GM12878 (cell line): ENCODE measurements at regions not wholly inside any gene's neighbourhood (a gene's known extent, or its start where the extent isn't known, plus 50 kb on each side); places are given as distances from the start of the nearest gene placed in this dataset.

Experiments
- JUND ChIP-seq: IDR thresholded peaks from 2 replicates; pipeline ENCODE4 v1.6.1; 2012; ENCODE audit warnings: low read depth, mild to moderate bottlenecking, low read length, improper control_type of control experiment, moderate library complexity
- ZNF687 ChIP-seq: fragments of 450-650 bp; IDR thresholded peaks from 2 replicates; pipeline ENCODE4 v1.6.1; 2017; ENCODE audit warnings: mild to moderate bottlenecking, moderate library complexity
- TF ChIP-seq, protein P1 (sequence below): fragments of 150-350 bp; IDR thresholded peaks from 2 replicates; pipeline ENCODE4 v1.6.1; 2016; ENCODE audit warnings: low read depth, low read length
- TF ChIP-seq, protein P2 (sequence below): fragments of 450-650 bp; IDR thresholded peaks from 2 replicates; pipeline ENCODE4 v1.6.1; 2017; ENCODE audit warnings: antibody characterized with exemption, mild to moderate bottlenecking, moderate library complexity

GRCh38 chr14:45902241-45902640 lies 649.2 kb upstream of the MIS18BP1 start (continued):
- TF ChIP-seq ZNF687 (no peak), JUND (no peak)
- TF ChIP-seq, protein P1, sequence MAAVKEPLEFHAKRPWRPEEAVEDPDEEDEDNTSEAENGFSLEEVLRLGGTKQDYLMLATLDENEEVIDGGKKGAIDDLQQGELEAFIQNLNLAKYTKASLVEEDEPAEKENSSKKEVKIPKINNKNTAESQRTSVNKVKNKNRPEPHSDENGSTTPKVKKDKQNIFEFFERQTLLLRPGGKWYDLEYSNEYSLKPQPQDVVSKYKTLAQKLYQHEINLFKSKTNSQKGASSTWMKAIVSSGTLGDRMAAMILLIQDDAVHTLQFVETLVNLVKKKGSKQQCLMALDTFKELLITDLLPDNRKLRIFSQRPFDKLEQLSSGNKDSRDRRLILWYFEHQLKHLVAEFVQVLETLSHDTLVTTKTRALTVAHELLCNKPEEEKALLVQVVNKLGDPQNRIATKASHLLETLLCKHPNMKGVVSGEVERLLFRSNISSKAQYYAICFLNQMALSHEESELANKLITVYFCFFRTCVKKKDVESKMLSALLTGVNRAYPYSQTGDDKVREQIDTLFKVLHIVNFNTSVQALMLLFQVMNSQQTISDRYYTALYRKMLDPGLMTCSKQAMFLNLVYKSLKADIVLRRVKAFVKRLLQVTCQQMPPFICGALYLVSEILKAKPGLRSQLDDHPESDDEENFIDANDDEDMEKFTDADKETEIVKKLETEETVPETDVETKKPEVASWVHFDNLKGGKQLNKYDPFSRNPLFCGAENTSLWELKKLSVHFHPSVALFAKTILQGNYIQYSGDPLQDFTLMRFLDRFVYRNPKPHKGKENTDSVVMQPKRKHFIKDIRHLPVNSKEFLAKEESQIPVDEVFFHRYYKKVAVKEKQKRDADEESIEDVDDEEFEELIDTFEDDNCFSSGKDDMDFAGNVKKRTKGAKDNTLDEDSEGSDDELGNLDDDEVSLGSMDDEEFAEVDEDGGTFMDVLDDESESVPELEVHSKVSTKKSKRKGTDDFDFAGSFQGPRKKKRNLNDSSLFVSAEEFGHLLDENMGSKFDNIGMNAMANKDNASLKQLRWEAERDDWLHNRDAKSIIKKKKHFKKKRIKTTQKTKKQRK: no peak
- TF ChIP-seq, protein P2, sequence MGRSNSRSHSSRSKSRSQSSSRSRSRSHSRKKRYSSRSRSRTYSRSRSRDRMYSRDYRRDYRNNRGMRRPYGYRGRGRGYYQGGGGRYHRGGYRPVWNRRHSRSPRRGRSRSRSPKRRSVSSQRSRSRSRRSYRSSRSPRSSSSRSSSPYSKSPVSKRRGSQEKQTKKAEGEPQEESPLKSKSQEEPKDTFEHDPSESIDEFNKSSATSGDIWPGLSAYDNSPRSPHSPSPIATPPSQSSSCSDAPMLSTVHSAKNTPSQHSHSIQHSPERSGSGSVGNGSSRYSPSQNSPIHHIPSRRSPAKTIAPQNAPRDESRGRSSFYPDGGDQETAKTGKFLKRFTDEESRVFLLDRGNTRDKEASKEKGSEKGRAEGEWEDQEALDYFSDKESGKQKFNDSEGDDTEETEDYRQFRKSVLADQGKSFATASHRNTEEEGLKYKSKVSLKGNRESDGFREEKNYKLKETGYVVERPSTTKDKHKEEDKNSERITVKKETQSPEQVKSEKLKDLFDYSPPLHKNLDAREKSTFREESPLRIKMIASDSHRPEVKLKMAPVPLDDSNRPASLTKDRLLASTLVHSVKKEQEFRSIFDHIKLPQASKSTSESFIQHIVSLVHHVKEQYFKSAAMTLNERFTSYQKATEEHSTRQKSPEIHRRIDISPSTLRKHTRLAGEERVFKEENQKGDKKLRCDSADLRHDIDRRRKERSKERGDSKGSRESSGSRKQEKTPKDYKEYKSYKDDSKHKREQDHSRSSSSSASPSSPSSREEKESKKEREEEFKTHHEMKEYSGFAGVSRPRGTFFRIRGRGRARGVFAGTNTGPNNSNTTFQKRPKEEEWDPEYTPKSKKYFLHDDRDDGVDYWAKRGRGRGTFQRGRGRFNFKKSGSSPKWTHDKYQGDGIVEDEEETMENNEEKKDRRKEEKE: no peak
